H1 (cell line): ENCODE measurements at regions not wholly inside any gene's neighbourhood (a gene's known extent, or its start where the extent isn't known, plus 50 kb on each side); places are given as distances from the start of the nearest gene placed in this dataset.

Experiments
- CTCF ChIA-PET: fragments of 300-600 bp; sonication (Branson Sonifier 250); formaldehyde crosslinking; loops from one replicate; lab custom pipeline; 2021; ENCODE audit not compliant: partially characterized antibody; lab: Charles Lee
- POLR2A ChIA-PET: fragments of 300-600 bp; sonication (Branson Sonifier 250); formaldehyde crosslinking; loops from one replicate; lab custom pipeline; 2021; ENCODE audit warnings: inconsistent platforms; ENCODE audit not compliant: partially characterized antibody; lab: Charles Lee
- DNase-seq, 2 experiments: peaks; one replicate each; pipeline versions ENCODE4 v3.0.0 to v3.0.0-alpha.2; 2010 to 2022; ENCODE audit warnings: low spot score in 2 of 2, low read depth in 1 of 2, mixed read lengths in 1 of 2
- FAIRE-seq: peaks from 2 replicates; lab custom pipeline; 2011; peaks lifted over from hg19 to GRCh38; lab: Jason Lieb, UNC
- H2AFZ ChIP-seq: 2 replicates; pipeline ENCODE4 v1.8.1; 2012; ENCODE audit warnings: low read length, inconsistent platforms
- H2AK5ac ChIP-seq: 2 replicates; pipeline ENCODE4 v1.6.1; 2013; ENCODE audit warnings: low read depth, low read length
- H2BK120ac ChIP-seq: replicated peaks from 2 replicates; pipeline ENCODE3; 2013; ENCODE audit warnings: low read depth, low read length, inconsistent platforms
- H2BK12ac ChIP-seq: 2 replicates; pipeline ENCODE4 v1.6.1; 2013; ENCODE audit warnings: low read depth, low read length
- H2BK15ac ChIP-seq: 2 replicates; pipeline ENCODE4 v1.6.1; 2013; ENCODE audit warnings: low read length
- H2BK20ac ChIP-seq: 2 replicates; pipeline ENCODE4 v1.6.1; 2013; ENCODE audit warnings: low read length
- H2BK5ac ChIP-seq: 2 replicates; pipeline ENCODE4 v1.6.1; 2013; ENCODE audit warnings: low read depth, low read length
- H3K14ac ChIP-seq: 2 replicates; pipeline ENCODE4 v1.6.1; 2013; ENCODE audit warnings: inconsistent platforms; ENCODE audit not compliant: insufficient read length
- H3K18ac ChIP-seq: 2 replicates; pipeline ENCODE4 v1.6.1; 2013; ENCODE audit warnings: low read length; ENCODE audit errors: extremely low read depth
- H3K23ac ChIP-seq: 2 replicates; pipeline ENCODE4 v1.6.1; 2013; ENCODE audit warnings: inconsistent platforms; ENCODE audit not compliant: insufficient read length
- H3K23me2 ChIP-seq: 2 replicates; pipeline ENCODE4 v1.6.1; 2013; ENCODE audit warnings: low read depth, low read length
- H3K27ac ChIP-seq: 2 replicates; pipeline ENCODE4 v1.6.1; 2011; ENCODE audit warnings: low read depth, low read length, inconsistent platforms
- H3K27me3 ChIP-seq, 4 experiments: replicated peaks in 1 of 4; 1 replicate in 1 of 4; 2 replicates in 3 of 4; pipeline versions ENCODE4 v1.6.1 to v1.8.1; 2011 to 2013; ENCODE audit warnings: low read length in 3 of 4, mild to moderate bottlenecking in 3 of 4, inconsistent platforms in 2 of 4, mixed read lengths in 2 of 4, moderate library complexity in 1 of 4; ENCODE audit not compliant: control insufficient read depth in 3 of 4, insufficient read depth in 3 of 4; ENCODE audit errors: extremely low read depth in 1 of 4
- H3K36me3 ChIP-seq, 4 experiments: 2 replicates each; pipeline versions ENCODE4 v1.6.1 to v1.8.1; 2011 to 2013; ENCODE audit warnings: mild to moderate bottlenecking in 4 of 4, low read length in 3 of 4, moderate library complexity in 2 of 4, control low read depth in 1 of 4, inconsistent platforms in 1 of 4; ENCODE audit not compliant: insufficient read depth in 4 of 4, control insufficient read depth in 2 of 4
- H3K4ac ChIP-seq: replicated peaks from 2 replicates; pipeline ENCODE3; 2013; ENCODE audit warnings: low read length, low read depth, mixed read lengths, inconsistent platforms; ENCODE audit not compliant: insufficient read length
- H3K4me1 ChIP-seq, 4 experiments: replicated peaks in 1 of 4; 1 replicate in 1 of 4; 2 replicates in 3 of 4; pipeline versions ENCODE4 v1.6.1 to v1.8.1; 2011 to 2013; ENCODE audit warnings: low read length in 3 of 4, inconsistent platforms in 2 of 4, mixed read lengths in 1 of 4; ENCODE audit not compliant: insufficient read depth in 4 of 4, control insufficient read depth in 3 of 4
- H3K4me2 ChIP-seq, 2 experiments: 2 replicates each; pipeline versions ENCODE4 v1.6.1 to v1.8.1; 2011 to 2013; ENCODE audit warnings: low read depth in 2 of 2, low read length in 2 of 2, control low read depth in 1 of 2, inconsistent platforms in 1 of 2, mild to moderate bottlenecking in 1 of 2; ENCODE audit not compliant: insufficient read depth in 1 of 2
- H3K4me3 ChIP-seq, 4 experiments: fragments of 200-600, 300-600 bp in 1 of 4; sonication (generic), shearing (Covaris generic), sonication (Bioruptor Twin) in 1 of 4; 2 replicates each; pipeline versions ENCODE4 v1.5.1 to v1.8.1; 2011 to 2016; ENCODE audit warnings: low read length in 4 of 4, low read depth in 3 of 4, control low read depth in 2 of 4, inconsistent platforms in 2 of 4, mild to moderate bottlenecking in 2 of 4, mixed read lengths in 1 of 4, moderate library complexity in 1 of 4; ENCODE audit not compliant: insufficient read depth in 2 of 4; ENCODE audit errors: extremely low read depth in 1 of 4
- H3K56ac ChIP-seq: replicated peaks from 2 replicates; pipeline ENCODE3; 2013; ENCODE audit warnings: low read depth, mild to moderate bottlenecking, mixed read lengths, low read length, inconsistent platforms; ENCODE audit not compliant: insufficient read length
- H3K79me1 ChIP-seq: 2 replicates; pipeline ENCODE4 v1.6.1; 2013; ENCODE audit warnings: low read depth, low read length, control low read depth
- H3K79me2 ChIP-seq, 2 experiments: 2 replicates each; pipeline versions ENCODE4 v1.6.1 to v1.8.1; 2012 to 2013; ENCODE audit warnings: low read length in 2 of 2, mild to moderate bottlenecking in 2 of 2, inconsistent platforms in 1 of 2; ENCODE audit not compliant: insufficient read depth in 2 of 2, control insufficient read depth in 1 of 2
- H3K9ac ChIP-seq, 4 experiments: replicated peaks in 1 of 4; 1 replicate in 1 of 4; 2 replicates in 3 of 4; pipeline versions ENCODE4 v1.6.1 to v1.8.1; 2011 to 2013; ENCODE audit warnings: low read depth in 3 of 4, low read length in 3 of 4, control low read depth in 2 of 4, mild to moderate bottlenecking in 2 of 4, moderate library complexity in 2 of 4, inconsistent platforms in 1 of 4; ENCODE audit errors: extremely low read depth in 1 of 4
- H3K9me3 ChIP-seq, 2 experiments: 2 replicates each; pipeline versions ENCODE4 v1.6.1 to v1.8.1; 2012 to 2013; ENCODE audit warnings: mild to moderate bottlenecking in 2 of 2, moderate library complexity in 2 of 2, control low read depth in 1 of 2, inconsistent platforms in 1 of 2, low read depth in 1 of 2, low read length in 1 of 2, mixed read lengths in 1 of 2; ENCODE audit not compliant: insufficient read depth in 2 of 2
- H4K20me1 ChIP-seq, 2 experiments: replicated peaks in 1 of 2; 2 replicates each; pipeline versions ENCODE3 to v1.8.1; 2011 to 2013; ENCODE audit warnings: inconsistent platforms in 2 of 2, low read length in 2 of 2, mild to moderate bottlenecking in 1 of 2; ENCODE audit not compliant: insufficient read depth in 2 of 2, control insufficient read depth in 1 of 2
- H4K5ac ChIP-seq: 2 replicates; pipeline ENCODE4 v1.6.1; 2013; ENCODE audit warnings: low read length, low read depth, mixed read lengths, inconsistent platforms; ENCODE audit not compliant: insufficient read length
- H4K8ac ChIP-seq: 2 replicates; pipeline ENCODE4 v1.8.0; 2013; ENCODE audit warnings: mild to moderate bottlenecking, moderate library complexity, low read length, inconsistent platforms; ENCODE audit not compliant: insufficient read depth; ENCODE audit errors: extremely low read depth
- H4K91ac ChIP-seq: replicated peaks from 2 replicates; pipeline ENCODE3; 2013; ENCODE audit warnings: low read length, mixed read lengths, inconsistent platforms; ENCODE audit not compliant: insufficient read length
- BACH1 ChIP-seq: IDR thresholded peaks from 2 replicates; pipeline ENCODE4 v1.6.1; 2012; ENCODE audit warnings: low read length, improper control_type of control experiment
- CBX5 ChIP-seq: fragments of 300-800, 300-1000 bp; sonication (generic); IDR thresholded peaks from 2 replicates; pipeline ENCODE4 v1.7.1; 2016; ENCODE audit warnings: antibody characterized with exemption, low read length, low read depth
- CTCF ChIP-seq, 3 experiments: IDR thresholded peaks; 1 replicate in 2 of 3; 2 replicates in 1 of 3; pipeline versions ENCODE4 v1.5.1 to v1.6.1; 2011; ENCODE audit warnings: low read length in 3 of 3, mild to moderate bottlenecking in 3 of 3, inconsistent platforms in 2 of 3, low read depth in 1 of 3, moderate library complexity in 1 of 3; ENCODE audit not compliant: insufficient read depth in 1 of 3; ENCODE audit errors: control extremely low read depth in 1 of 3
- E2F6 ChIP-seq: IDR thresholded peaks from 2 replicates; pipeline ENCODE4 v1.6.1; 2012; ENCODE audit warnings: inconsistent platforms
- KDM5A ChIP-seq: fragments of 200-600 bp; IDR thresholded peaks from 2 replicates; pipeline ENCODE4 v1.7.1; 2012; ENCODE audit warnings: mild to moderate bottlenecking, low read length, inconsistent platforms, mixed read lengths
- MAX ChIP-seq: IDR thresholded peaks from 2 replicates; pipeline ENCODE4 v1.6.1; 2012; ENCODE audit warnings: inconsistent platforms
- PHF8 ChIP-seq: fragments of 200-600 bp; sonication (generic); conservative IDR thresholded peaks from 2 replicates; pipeline ENCODE4 v1.7.1; 2012; ENCODE audit warnings: low read depth, mild to moderate bottlenecking, inconsistent platforms, low read length, moderate library complexity
- POLR2AphosphoS5 ChIP-seq: IDR thresholded peaks from 2 replicates; pipeline ENCODE4 v1.6.1; 2011; ENCODE audit warnings: low read depth, low read length
- SUZ12 ChIP-seq: fragments of 200-600 bp; sonication (generic); IDR thresholded peaks from 2 replicates; pipeline ENCODE4 v1.6.1; 2012; ENCODE audit warnings: mild to moderate bottlenecking, inconsistent platforms, low read length, moderate library complexity, mixed read lengths
- USF2 ChIP-seq: IDR thresholded peaks from 2 replicates; pipeline ENCODE4 v1.6.1; 2011; ENCODE audit warnings: low read length, improper control_type of control experiment
- YY1 ChIP-seq: IDR thresholded peaks from 2 replicates; pipeline ENCODE4 v1.6.1; 2011; ENCODE audit warnings: low read depth, mild to moderate bottlenecking, low read length

- Histone ChIP-seq H4K91ac (no peak overlapping the region), H3K36me3 (no peaks in the 10 kb centered on the region), H4K20me1 (no peaks in the 10 kb centered on the region), H2BK12ac (no peak overlapping the region), H3K79me2 (no peaks in the 10 kb centered on the region), H4K5ac (no peak overlapping the region), H2BK15ac (no peak overlapping the region), H3K79me1 (no peaks in the 10 kb centered on the region), H2BK20ac (no peak overlapping the region), H2AK5ac (no peak overlapping the region), H3K23me2 (no peaks in the 10 kb centered on the region), H3K18ac (no peak overlapping the region), H3K27ac (no peak overlapping the region), H3K4me3 (no peak overlapping the region), H3K27me3 (no peaks in the 10 kb centered on the region), H3K9ac (no peak overlapping the region), H4K8ac (no peak overlapping the region), H3K14ac (no peak overlapping the region), H3K9me3 (no peaks in the 10 kb centered on the region; a peak in 1 of 4 replicates), H3K4me2 (no peak overlapping the region), H3K4me1 (peaks cover 0 to 4% (median 0%) of the 10 kb centered on the region in 4 experiments; a peak in 1 of 7 replicates), H2AFZ (0 out of 2 replicates have a peak overlapping the region, but pooled peaks have one; percentile 38), H2BK120ac (no peak overlapping the region), H3K56ac (no peak overlapping the region), H3K4ac (no peak overlapping the region), H2BK5ac (no peak overlapping the region), H3K23ac (no peak overlapping the region)
- FAIRE-seq (no peak), DNase-seq (no peak)
- POLR2A ChIA-PET, result no interaction called here
- CTCF ChIA-PET, result interaction anchor here (0.9 to 1.7 kb wide), 2 partner anchors 49 to 133 kb away, joined by 3 read pairs; no protein-coding TSS in a partner anchor
- TF ChIP-seq BACH1 (no peak), MAX (no peak), PHF8 (no peak), USF2 (no peak), YY1 (no peak), KDM5A (no peak), CTCF (IDR thresholded peaks at IDR 0.05; ENCODE audit: control extremely low read depth in 1 of 3, insufficient read depth in 1 of 3, low read depth in 1 of 3, low read length in 3 of 3) (no peak), CBX5 (no peak), POLR2AphosphoS5 (no peak), SUZ12 (no peak), E2F6 (no peak)
Measured at GRCh38 chr5:60023255-60023654, 129.7 kb upstream of the PDE4D start.
